ENCODE measurements at regions not wholly inside any gene's neighbourhood (a gene's known extent, or its start where the extent isn't known, plus 50 kb on each side); places are given as distances from the start of the nearest gene placed in this dataset.
"Not testable (repeated sequence)": the region's sequence is repeated elsewhere in the genome, so short reads cannot be mapped to it uniquely, and the experiment has no call there.

GRCh38 chr5:156006026-156006647 lies 320.8 kb upstream of the SGCD start:
- DNase-seq (ENCODE audit: extremely low read depth, low read depth, low spot score): no peak

GRCh38 chr5:156008844-156009243 lies 318.1 kb upstream of the SGCD start:
- no peak for DNase-seq (ENCODE audit: extremely low read depth, low read depth, low spot score)

- no peak for DNase-seq (ENCODE audit: extremely low read depth, low read depth, low spot score)
These were observed 317.4 kb upstream of the SGCD start for GRCh38 chr5:156009583-156009982.

- DNase-seq (ENCODE audit: extremely low read depth, low read depth, low spot score): no peak
These were observed 311.8 kb upstream of the SGCD start for GRCh38 chr5:156015137-156015536.

GRCh38 chr5:156019130-156019529 lies 307.8 kb upstream of the SGCD start:
- DNase-seq (ENCODE audit: extremely low read depth, low read depth, low spot score): no peak

- no peak for DNase-seq (ENCODE audit: extremely low read depth, low read depth, low spot score)
These were observed 307.3 kb upstream of the SGCD start for GRCh38 chr5:156019571-156020180.

- no peak for DNase-seq (ENCODE audit: extremely low read depth, low read depth, low spot score)
These were observed 306.3 kb upstream of the SGCD start for GRCh38 chr5:156020647-156021046.

GRCh38 chr5:156021866-156022265 lies 305.1 kb upstream of the SGCD start:
- no peak for DNase-seq (ENCODE audit: extremely low read depth, low read depth, low spot score)

GRCh38 chr5:156025656-156026055 lies 301.3 kb upstream of the SGCD start:
- no peak for DNase-seq (ENCODE audit: extremely low read depth, low read depth, low spot score)

GRCh38 chr5:156031181-156031580 lies 295.8 kb upstream of the SGCD start:
- no peak for DNase-seq (ENCODE audit: extremely low read depth, low read depth, low spot score)

GRCh38 chr5:156036640-156037039 lies 290.3 kb upstream of the SGCD start:
- DNase-seq (ENCODE audit: extremely low read depth, low read depth, low spot score): no peak

- DNase-seq (ENCODE audit: extremely low read depth, low read depth, low spot score): no peak
These were observed 289.6 kb upstream of the SGCD start for GRCh38 chr5:156037151-156037909.

- DNase-seq (ENCODE audit: extremely low read depth, low read depth, low spot score): no peak
These were observed 284.2 kb upstream of the SGCD start for GRCh38 chr5:156042726-156043125.

- no peak for DNase-seq (ENCODE audit: extremely low read depth, low read depth, low spot score)
These were observed 283.6 kb upstream of the SGCD start for GRCh38 chr5:156043351-156043750.

GRCh38 chr5:156051972-156052371 lies 275.0 kb upstream of the SGCD start:
- no peak for DNase-seq (ENCODE audit: extremely low read depth, low read depth, low spot score)

- no peak for DNase-seq (ENCODE audit: extremely low read depth, low read depth, low spot score)
These were observed 274.3 kb upstream of the SGCD start for GRCh38 chr5:156052656-156053055.

GRCh38 chr5:156053056-156053455 lies 273.9 kb upstream of the SGCD start:
- DNase-seq (ENCODE audit: extremely low read depth, low read depth, low spot score): no peak

- DNase-seq (ENCODE audit: extremely low read depth, low read depth, low spot score): no peak
These were observed 250.1 kb upstream of the SGCD start for GRCh38 chr5:156076912-156077311.

- no peak for DNase-seq (ENCODE audit: extremely low read depth, low read depth, low spot score)
These were observed 239.3 kb upstream of the SGCD start for GRCh38 chr5:156087577-156088110.

GRCh38 chr5:156089955-156090940 lies 236.7 kb upstream of the SGCD start:
- DNase-seq (ENCODE audit: extremely low read depth, low read depth, low spot score): not testable (repeated sequence)

- no peak for DNase-seq (ENCODE audit: extremely low read depth, low read depth, low spot score)
These were observed 233.9 kb upstream of the SGCD start for GRCh38 chr5:156093024-156093423.

Measured in glomerular endothelial cell (primary cell).